Stomach (tissue), 4 donors: ENCODE measurements at regions not wholly inside any gene's neighbourhood (a gene's known extent, or its start where the extent isn't known, plus 50 kb on each side); places are given as distances from the start of the nearest gene placed in this dataset.

ENCODE experiments used
- CTCF ChIP-seq, 7 experiments: fragments of 450-650 bp in 4 of 7; fragments of 200-600 bp in 3 of 7; sonication (generic) in 3 of 7; IDR thresholded peaks; one replicate each; pipeline ENCODE4 v1.5.1; 2016 to 2019; ENCODE audit warnings: antibody characterized with exemption in 7 of 7, control low read depth in 2 of 7, mild to moderate bottlenecking in 1 of 7
- EP300 ChIP-seq: sonication (generic); formaldehyde crosslinking; IDR thresholded peaks from one replicate; pipeline ENCODE4 v1.6.1; 2017; ENCODE audit warnings: antibody characterized with exemption
- POLR2A ChIP-seq, 4 donors: fragments of 450-650 bp; IDR thresholded peaks; one replicate each; pipeline ENCODE4 v1.6.1; 2016; ENCODE audit warnings: antibody characterized with exemption in 4 of 4, control low read depth in 2 of 4, mild to moderate bottlenecking in 1 of 4, moderate library complexity in 1 of 4
- POLR2AphosphoS5 ChIP-seq, 3 donors: sonication (generic); formaldehyde crosslinking; IDR thresholded peaks; one replicate each; pipeline ENCODE4 v1.6.1; 2016; ENCODE audit warnings: antibody characterized with exemption in 3 of 3

- TF ChIP-seq POLR2A (IDR thresholded peaks at IDR 0.05) = no peak
- TF ChIP-seq CTCF (IDR thresholded peaks at IDR 0.05) = no peak
- TF ChIP-seq POLR2AphosphoS5 (IDR thresholded peaks at IDR 0.05) = no peak
- no peak for TF ChIP-seq EP300
These were observed 58.8 kb upstream of the RPS23 start for GRCh38 chr5:82336959-82337351.
